Adrenal gland (tissue), 9 donors: ENCODE measurements at regions not wholly inside any gene's neighbourhood (a gene's known extent, or its start where the extent isn't known, plus 50 kb on each side); places are given as distances from the start of the nearest gene placed in this dataset.

Experiments
- DNase-seq, 7 donors: peaks; one replicate each; pipeline ENCODE4 v3.0.0-alpha.2; 2019 to 2020
- H3K27ac ChIP-seq, 5 donors: fragments of 200-600 bp; sonication (generic) in 4 of 5; 1 replicate in 3 of 5; 2 replicates in 2 of 5; pipeline versions ENCODE4 v1.5.1 to v1.8.0; 2016 to 2020; ENCODE audit warnings: mild to moderate bottlenecking in 1 of 5
- H3K27me3 ChIP-seq: fragments of 200-600 bp; 2 replicates; pipeline ENCODE4 v1.8.0; 2021
- H3K36me3 ChIP-seq, 2 donors: fragments of 200-600 bp; replicated peaks in 1 of 2; 1 replicate in 1 of 2; 2 replicates in 1 of 2; pipeline versions ENCODE4 v1.5.1 to v1.8.0; 2018 to 2022
- H3K4me1 ChIP-seq, 2 donors: fragments of 200-600 bp; replicated peaks in 1 of 2; 1 replicate in 1 of 2; 2 replicates in 1 of 2; pipeline versions ENCODE4 v1.5.1 to v1.8.0; 2018 to 2021
- H3K4me3 ChIP-seq, 4 donors: fragments of 200-600 bp; sonication (generic) in 3 of 4; one replicate each; pipeline ENCODE4 v1.5.1; 2016 to 2018
- H3K9me3 ChIP-seq, 3 donors: fragments of 200-600 bp; sonication (generic) in 1 of 3; replicated peaks in 1 of 3; 1 replicate in 2 of 3; 2 replicates in 1 of 3; pipeline versions ENCODE4 v1.5.1 to v1.8.0; 2016 to 2021
- CTCF ChIP-seq, 6 experiments: fragments of 450-650 bp in 4 of 6; fragments of 200-600 bp in 2 of 6; sonication (generic) in 1 of 6; IDR thresholded peaks; 1 replicate in 5 of 6; 2 replicates in 1 of 6; pipeline versions ENCODE4 v1.5.1 to v1.8.0; 2016 to 2021; ENCODE audit warnings: antibody characterized with exemption in 6 of 6, mild to moderate bottlenecking in 2 of 6, moderate library complexity in 1 of 6
- POLR2A ChIP-seq, 2 donors: fragments of 450-650 bp; IDR thresholded peaks; one replicate each; pipeline ENCODE4 v1.6.1; 2017; ENCODE audit warnings: antibody characterized with exemption in 2 of 2, mild to moderate bottlenecking in 2 of 2, moderate library complexity in 1 of 2
- WGBS, 4 donors: extraction: QIAGEN DNeasy Blood & Tissue Kit in 2 of 4; methylation state at CpG; one replicate each; pipeline versions ENCODE4 v1.1.5 to v1.1.7; 2013 to 2017; 5-methylcytosine and 5-hydroxymethylcytosine counted together
- intact Hi-C, 2 donors: fragments of 100-400 bp; cut with DNase I; formaldehyde crosslinking; loops; one replicate each; pipeline versions ENCODE4 v1.14.1 to v1.15.0; 2022 to 2023
- donor health status: healthy with polysubstance abuse.
- donor health status: Bipolar disorder and iron deficiency.
- donor health status: DM: yes; HTN: yes; CAD: no.
- donor health status: DM: no; HTN: no; CAD: no.
- donor health status: DM: no; HTN: no; CAD: no.

- Histone ChIP-seq H3K27ac (no peak overlapping the region), H3K27me3 (no peaks in the 10 kb centered on the region), H3K9me3 (no peaks in the 10 kb centered on the region), H3K4me3 (no peak overlapping the region), H3K4me1 (no peaks in the 10 kb centered on the region), H3K36me3 (no peaks in the 10 kb centered on the region)
- DNase-seq = no peak
- intact Hi-C loops = no loop called here
- TF ChIP-seq POLR2A (IDR thresholded peaks at IDR 0.05) (no peak), CTCF (IDR thresholded peaks at IDR 0.05) (no peak)
- 65 to 73% (median 68%) methylated on average over 2 of the region's 2 CpGs for WGBS, 4 donors
These were observed 225.5 kb downstream of the ARPP21 start for GRCh38 chr3:35864871-35865270.

- Histone ChIP-seq H3K27me3 (no peaks in the 10 kb centered on the region), H3K27ac (no peak overlapping the region), H3K36me3 (no peaks in the 10 kb centered on the region), H3K4me1 (no peaks in the 10 kb centered on the region), H3K9me3 (no peaks in the 10 kb centered on the region), H3K4me3 (no peak overlapping the region)
- intact Hi-C loops = no loop called here
- DNase-seq = no peak
- TF ChIP-seq POLR2A (IDR thresholded peaks at IDR 0.05) (no peak), CTCF (IDR thresholded peaks at IDR 0.05) (no peak)
These were observed 228.5 kb downstream of the ARPP21 start for GRCh38 chr3:35867791-35868190.

GRCh38 chr3:35871009-35871408, 231.7 kb downstream of the ARPP21 start:
- no peaks in the 10 kb centered on the region for H3K4me1 ChIP-seq
- TF ChIP-seq CTCF (IDR thresholded peaks at IDR 0.05) (no peak), POLR2A (IDR thresholded peaks at IDR 0.05) (no peak)
- intact Hi-C loops = no loop called here
- no peaks in the 10 kb centered on the region for H3K27me3 ChIP-seq
- 46 to 73% (median 68%) methylated on average over 4 of the region's 4 CpGs for WGBS, 4 donors
- no peak for DNase-seq
- no peak overlapping the region for H3K27ac ChIP-seq
- H3K9me3 ChIP-seq = no peaks in the 10 kb centered on the region
- H3K4me3 ChIP-seq = no peak overlapping the region
- H3K36me3 ChIP-seq = no peaks in the 10 kb centered on the region

- no peaks in the 10 kb centered on the region for H3K27me3 ChIP-seq
- TF ChIP-seq POLR2A (IDR thresholded peaks at IDR 0.05) (no peak), CTCF (IDR thresholded peaks at IDR 0.05) (no peak)
- intact Hi-C loops = no loop called here
- H3K4me1 ChIP-seq = no peaks in the 10 kb centered on the region
- H3K4me3 ChIP-seq = no peak overlapping the region
- no peaks in the 10 kb centered on the region for H3K36me3 ChIP-seq
- H3K27ac ChIP-seq = no peak overlapping the region
- H3K9me3 ChIP-seq = no peaks in the 10 kb centered on the region
- no peak for DNase-seq
- WGBS, 4 donors = 54 to 75% (median 69%) methylated on average over 1 of the region's 1 CpG
These were observed 244.6 kb downstream of the ARPP21 start for GRCh38 chr3:35883929-35884328.
